A549 (cell line): ENCODE measurements at regions not wholly inside any gene's neighbourhood (a gene's known extent, or its start where the extent isn't known, plus 50 kb on each side); places are given as distances from the start of the nearest gene placed in this dataset.

Experiments
- ATAC-seq, 2 experiments: fragments of 200-7000 bp in 1 of 2; fragments of >200 bp in 1 of 2; cut with Nextera tagmentation in 1 of 2; cut with Tn5 transposase in 1 of 2; 3 replicates each; pipeline versions ENCODE4 v1.8.0 to v1.9.1; 2018 to 2020; ENCODE audit warnings: mild to moderate bottlenecking in 1 of 2, moderate library complexity in 1 of 2
- CTCF ChIA-PET: fragments of 300-600 bp; sonication (Branson Sonifier 250); formaldehyde crosslinking; extraction: SDS; loops from one replicate; lab custom pipeline; 2021; ENCODE audit warnings: antibody characterized with exemption, inconsistent platforms; lab: Yijun Ruan, JAX
- POLR2A ChIA-PET: fragments of 350-600 bp; formaldehyde crosslinking; extraction: SDS; loops from one replicate; lab custom pipeline; 2021; ENCODE audit warnings: antibody characterized with exemption, inconsistent platforms; lab: Yijun Ruan, JAX
- DNase-seq, 2 experiments: peaks; one replicate each; pipeline versions ENCODE4 v3.0.0 to v3.0.0-alpha.2; 2011 to 2016; ENCODE audit warnings: low read depth in 1 of 2, low spot score in 1 of 2
- FAIRE-seq: peaks from 2 replicates; lab custom pipeline; 2011; peaks lifted over from hg19 to GRCh38; lab: Jason Lieb, UNC
- H3K27ac ChIP-seq, 2 experiments: fragments of >200 bp; sonication (Bioruptor Twin); formaldehyde crosslinking; 3 replicates each; pipeline ENCODE4 v1.5.1; 2016 to 2017
- H3K4me1 ChIP-seq: fragments of >200 bp; sonication (Bioruptor Twin); formaldehyde crosslinking; 3 replicates; pipeline ENCODE4 v1.6.1; 2016
- H3K4me2 ChIP-seq: fragments of >200 bp; sonication (Bioruptor Twin); formaldehyde crosslinking; 3 replicates; pipeline ENCODE4 v1.6.1; 2016
- H3K4me3 ChIP-seq: fragments of >200 bp; sonication (Bioruptor Twin); formaldehyde crosslinking; 3 replicates; pipeline ENCODE4 v1.5.1; 2016
- H3K9me3 ChIP-seq: fragments of >200 bp; sonication (Bioruptor Twin); formaldehyde crosslinking; 3 replicates; pipeline ENCODE4 v1.6.1; 2016
- CEBPB ChIP-seq, 2 experiments: fragments of >200 bp in 1 of 2; sonication (Bioruptor Twin) in 1 of 2; formaldehyde crosslinking in 1 of 2; IDR thresholded peaks; 2 replicates each; pipeline ENCODE4 v1.6.1; 2012 to 2016
- CHD4 ChIP-seq: fragments of 200-600 bp; sonication (generic); IDR thresholded peaks from 2 replicates; pipeline ENCODE4 v1.6.1; 2016; ENCODE audit warnings: antibody characterized with exemption, mild to moderate bottlenecking, borderline replicate concordance
- EHMT2 ChIP-seq: fragments of 200-600 bp; sonication (generic); IDR thresholded peaks from 2 replicates; pipeline ENCODE4 v1.6.1; 2016; ENCODE audit warnings: antibody characterized with exemption, low read depth, mild to moderate bottlenecking, moderate library complexity
- ESRRA ChIP-seq: fragments of 150-350 bp; IDR thresholded peaks from 2 replicates; pipeline ENCODE4 v1.6.1; 2014; ENCODE audit warnings: mild to moderate bottlenecking, low read length, borderline replicate concordance
- HDAC2 ChIP-seq: fragments of 200-600 bp; sonication (generic); IDR thresholded peaks from 2 replicates; pipeline ENCODE4 v1.6.1; 2016
- HOXB13 ChIP-seq: fragments of 250-450 bp; sonication (Bioruptor Pico); IDR thresholded peaks from 2 replicates; pipeline ENCODE4 v1.5.0; 2020; ENCODE audit warnings: low read depth, mild to moderate bottlenecking, moderate library complexity
- KDM5A ChIP-seq: fragments of 200-600 bp; sonication (generic); IDR thresholded peaks from 2 replicates; pipeline ENCODE4 v1.6.1; 2016; ENCODE audit warnings: antibody characterized with exemption, mild to moderate bottlenecking
- MAFK ChIP-seq: fragments of 450-650 bp; IDR thresholded peaks from 2 replicates; pipeline ENCODE4 v1.6.1; 2014; ENCODE audit not compliant: partially characterized antibody
- MAZ ChIP-seq: fragments of 150-350 bp; IDR thresholded peaks from 2 replicates; pipeline ENCODE4 v1.6.1; 2014; ENCODE audit warnings: antibody characterized with exemption, low read depth, low read length, borderline replicate concordance
- NR3C1 ChIP-seq: fragments of >200 bp; sonication (Bioruptor Twin); formaldehyde crosslinking; IDR thresholded peaks from 3 replicates; pipeline ENCODE4 v1.6.1; 2017
- PHF8 ChIP-seq: fragments of 200-600 bp; sonication (generic); IDR thresholded peaks from 2 replicates; pipeline ENCODE4 v1.6.1; 2016; ENCODE audit warnings: low read depth, mild to moderate bottlenecking, antibody characterized with exemption, moderate library complexity, borderline replicate concordance
- POLR2A ChIP-seq: IDR thresholded peaks from 2 replicates; pipeline ENCODE4 v1.6.1; 2012; ENCODE audit warnings: mild to moderate bottlenecking, low read length
- RARB ChIP-seq: fragments of 250-450 bp; sonication (Bioruptor Pico); IDR thresholded peaks from 2 replicates; pipeline ENCODE4 v1.8.0; 2021; ENCODE audit warnings: mild to moderate bottlenecking, moderate library complexity
- RNF2 ChIP-seq: fragments of 200-600 bp; sonication (generic); IDR thresholded peaks from 2 replicates; pipeline ENCODE4 v1.6.1; 2016; ENCODE audit warnings: low read depth, mild to moderate bottlenecking, antibody characterized with exemption, moderate library complexity, borderline replicate concordance
- TP53 ChIP-seq: fragments of 250-450 bp; sonication (Bioruptor Pico); IDR thresholded peaks from 2 replicates; pipeline ENCODE4 v1.5.0; 2021; ENCODE audit warnings: mild to moderate bottlenecking, moderate library complexity
- ZC3H11A ChIP-seq: fragments of 450-650 bp; IDR thresholded peaks from 2 replicates; pipeline ENCODE4 v1.6.1; 2014; ENCODE audit warnings: antibody characterized with exemption, mild to moderate bottlenecking
- ZFP36 ChIP-seq: fragments of 450-650 bp; IDR thresholded peaks from 2 replicates; pipeline ENCODE4 v1.6.1; 2014; ENCODE audit warnings: borderline replicate concordance; ENCODE audit not compliant: partially characterized antibody
- ZNF302 ChIP-seq: fragments of 250-450 bp; sonication (Bioruptor Pico); IDR thresholded peaks from 2 replicates; pipeline ENCODE4 v1.9.0; 2021; ENCODE audit warnings: inconsistent platforms, mild to moderate bottlenecking, moderate library complexity
- ZSCAN20 ChIP-seq: fragments of 250-450 bp; sonication (Bioruptor Pico); IDR thresholded peaks from 2 replicates; pipeline ENCODE4 v1.8.0; 2022; ENCODE audit warnings: mild to moderate bottlenecking, moderate library complexity
- WGBS: methylation state at CpG from one replicate; pipeline ENCODE4 v1.1.6; 2017; ENCODE audit errors: missing lambda C conversion rate; 5-methylcytosine and 5-hydroxymethylcytosine counted together
- TF ChIP-seq, protein P1 (sequence below): fragments of >200 bp; sonication (Bioruptor Twin); formaldehyde crosslinking; IDR thresholded peaks from 3 replicates; pipeline ENCODE4 v1.5.1; 2016
- TF ChIP-seq, protein P2 (sequence below): fragments of 450-650 bp; IDR thresholded peaks from 2 replicates; pipeline ENCODE4 v1.6.1; 2014; ENCODE audit warnings: antibody characterized with exemption
- TF ChIP-seq, protein P3 (sequence below): fragments of 150-350 bp; IDR thresholded peaks from 2 replicates; pipeline ENCODE4 v1.6.1; 2014; ENCODE audit warnings: low read depth, mild to moderate bottlenecking, low read length

DNA sequence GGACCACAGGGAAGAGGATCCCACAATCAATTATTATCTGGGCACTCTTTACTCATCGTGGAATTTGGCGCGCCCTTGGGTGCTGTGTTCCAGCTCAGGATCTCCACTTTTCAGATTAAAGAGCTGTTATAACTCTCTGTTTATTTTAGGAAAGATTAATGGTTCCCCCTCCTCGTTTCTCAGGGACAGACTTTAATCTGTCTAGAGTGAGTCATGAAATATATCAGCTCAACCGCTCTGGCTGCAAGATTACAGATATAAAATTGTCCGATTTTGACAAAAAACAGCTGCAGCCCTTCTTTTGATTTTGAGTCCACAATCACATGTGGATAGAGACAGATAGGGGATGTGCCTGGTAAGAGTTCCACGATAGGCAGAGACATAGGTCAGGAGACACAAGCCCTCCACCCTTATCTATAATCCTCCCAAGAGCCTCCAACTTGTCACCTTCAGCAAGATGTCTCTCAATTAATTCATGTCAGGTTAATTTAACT, 77.6 kb upstream of the ANKRD55 start:
- ChIA-PET POLR2A (no interaction called here), CTCF (interaction anchor here (0.7 to 1.7 kb wide), 4 partner anchors 18 to 547 kb away, joined by 3 to 8 read pairs (median 3); no protein-coding TSS in a partner anchor)
- ATAC-seq = no peak; a peak in 1 of 6 replicates
- H3K27ac ChIP-seq = no peak overlapping the region
- H3K4me2 ChIP-seq = no peak overlapping the region; the same call in 2 of the 3 replicates
- H3K4me1 ChIP-seq = peaks cover 3% of the 10 kb centered on the region; the same call in 1 of the 3 replicates
- peaks cover 11% of the 10 kb centered on the region for H3K9me3 ChIP-seq
- no peak for DNase-seq
- TF ChIP-seq EHMT2 = no peak
- TF ChIP-seq ZC3H11A = no peak
- TF ChIP-seq CHD4 = no peak
- 57% methylated on average over 7 of the region's 7 CpGs for WGBS
- no peak for FAIRE-seq
- H3K4me3 ChIP-seq = no peak overlapping the region

DNA sequence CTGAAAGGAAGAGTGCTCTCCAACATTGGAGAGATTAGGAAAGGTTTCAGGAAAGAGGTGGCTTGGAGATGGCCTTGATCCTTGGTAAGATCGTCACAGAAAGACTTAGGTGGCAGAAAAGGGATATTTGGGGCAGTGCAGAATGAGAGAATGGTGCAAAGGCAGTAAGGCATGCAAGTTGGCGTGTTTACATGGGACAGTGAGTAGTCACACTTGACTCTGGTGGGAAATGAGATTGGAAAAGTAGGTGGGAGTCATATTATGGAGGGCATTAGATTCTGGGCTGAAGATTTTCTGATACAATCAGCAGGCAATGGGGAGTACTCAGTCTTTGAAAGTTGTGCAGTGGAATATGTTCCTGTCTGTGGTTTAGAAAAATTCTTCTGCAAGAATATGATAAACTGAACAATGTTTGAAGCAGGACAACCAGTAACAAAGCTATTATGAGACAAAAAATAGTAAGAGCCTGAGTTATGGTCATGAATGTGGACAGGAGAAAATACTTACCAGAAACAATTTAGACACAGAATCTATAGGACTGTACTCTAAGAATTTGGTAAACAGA, 76.2 kb upstream of the ANKRD55 start:
- Histone ChIP-seq H3K4me3 (no peak overlapping the region), H3K4me2 (no peak overlapping the region), H3K4me1 (peaks cover 3% of the 10 kb centered on the region; the same call in 1 of the 3 replicates), H3K27ac (no peak overlapping the region), H3K9me3 (peaks cover 11% of the 10 kb centered on the region)
- no peak for FAIRE-seq
- CTCF ChIA-PET = interaction anchor here (0.8 to 1.7 kb wide), 2 partner anchors 19 to 40 kb away, joined by 3 to 8 read pairs; no protein-coding TSS in a partner anchor
- no peak for ATAC-seq
- no peak for DNase-seq
- WGBS = 71% methylated on average over 2 of the region's 2 CpGs
- POLR2A ChIA-PET = no interaction called here
- TF ChIP-seq, protein P1, sequence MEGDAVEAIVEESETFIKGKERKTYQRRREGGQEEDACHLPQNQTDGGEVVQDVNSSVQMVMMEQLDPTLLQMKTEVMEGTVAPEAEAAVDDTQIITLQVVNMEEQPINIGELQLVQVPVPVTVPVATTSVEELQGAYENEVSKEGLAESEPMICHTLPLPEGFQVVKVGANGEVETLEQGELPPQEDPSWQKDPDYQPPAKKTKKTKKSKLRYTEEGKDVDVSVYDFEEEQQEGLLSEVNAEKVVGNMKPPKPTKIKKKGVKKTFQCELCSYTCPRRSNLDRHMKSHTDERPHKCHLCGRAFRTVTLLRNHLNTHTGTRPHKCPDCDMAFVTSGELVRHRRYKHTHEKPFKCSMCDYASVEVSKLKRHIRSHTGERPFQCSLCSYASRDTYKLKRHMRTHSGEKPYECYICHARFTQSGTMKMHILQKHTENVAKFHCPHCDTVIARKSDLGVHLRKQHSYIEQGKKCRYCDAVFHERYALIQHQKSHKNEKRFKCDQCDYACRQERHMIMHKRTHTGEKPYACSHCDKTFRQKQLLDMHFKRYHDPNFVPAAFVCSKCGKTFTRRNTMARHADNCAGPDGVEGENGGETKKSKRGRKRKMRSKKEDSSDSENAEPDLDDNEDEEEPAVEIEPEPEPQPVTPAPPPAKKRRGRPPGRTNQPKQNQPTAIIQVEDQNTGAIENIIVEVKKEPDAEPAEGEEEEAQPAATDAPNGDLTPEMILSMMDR = no peak
- TF ChIP-seq NR3C1 (no peak), HDAC2 (no peak), PHF8 (no peak), ZFP36 (no peak), TP53 (no peak), CEBPB (IDR thresholded peaks at IDR 0.05) (no peak), ZSCAN20 (CRISPR knock-in tag) (no peak), RARB (CRISPR knock-in tag) (no peak), EHMT2 (no peak), KDM5A (no peak), MAZ (no peak), MAFK (no peak), RNF2 (no peak), ESRRA (no peak), HOXB13 (CRISPR knock-in tag) (no peak), ZNF302 (CRISPR knock-in tag) (no peak), POLR2A (no peak)
- TF ChIP-seq, protein P2, sequence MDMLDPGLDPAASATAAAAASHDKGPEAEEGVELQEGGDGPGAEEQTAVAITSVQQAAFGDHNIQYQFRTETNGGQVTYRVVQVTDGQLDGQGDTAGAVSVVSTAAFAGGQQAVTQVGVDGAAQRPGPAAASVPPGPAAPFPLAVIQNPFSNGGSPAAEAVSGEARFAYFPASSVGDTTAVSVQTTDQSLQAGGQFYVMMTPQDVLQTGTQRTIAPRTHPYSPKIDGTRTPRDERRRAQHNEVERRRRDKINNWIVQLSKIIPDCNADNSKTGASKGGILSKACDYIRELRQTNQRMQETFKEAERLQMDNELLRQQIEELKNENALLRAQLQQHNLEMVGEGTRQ = no peak
- TF ChIP-seq, protein P3, sequence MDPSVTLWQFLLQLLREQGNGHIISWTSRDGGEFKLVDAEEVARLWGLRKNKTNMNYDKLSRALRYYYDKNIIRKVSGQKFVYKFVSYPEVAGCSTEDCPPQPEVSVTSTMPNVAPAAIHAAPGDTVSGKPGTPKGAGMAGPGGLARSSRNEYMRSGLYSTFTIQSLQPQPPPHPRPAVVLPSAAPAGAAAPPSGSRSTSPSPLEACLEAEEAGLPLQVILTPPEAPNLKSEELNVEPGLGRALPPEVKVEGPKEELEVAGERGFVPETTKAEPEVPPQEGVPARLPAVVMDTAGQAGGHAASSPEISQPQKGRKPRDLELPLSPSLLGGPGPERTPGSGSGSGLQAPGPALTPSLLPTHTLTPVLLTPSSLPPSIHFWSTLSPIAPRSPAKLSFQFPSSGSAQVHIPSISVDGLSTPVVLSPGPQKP = no peak
- TF ChIP-seq, all 56 proteins: peak for 0
